ENCODE measurements at regions not wholly inside any gene's neighbourhood (a gene's known extent, or its start where the extent isn't known, plus 50 kb on each side); places are given as distances from the start of the nearest gene placed in this dataset.

DNA sequence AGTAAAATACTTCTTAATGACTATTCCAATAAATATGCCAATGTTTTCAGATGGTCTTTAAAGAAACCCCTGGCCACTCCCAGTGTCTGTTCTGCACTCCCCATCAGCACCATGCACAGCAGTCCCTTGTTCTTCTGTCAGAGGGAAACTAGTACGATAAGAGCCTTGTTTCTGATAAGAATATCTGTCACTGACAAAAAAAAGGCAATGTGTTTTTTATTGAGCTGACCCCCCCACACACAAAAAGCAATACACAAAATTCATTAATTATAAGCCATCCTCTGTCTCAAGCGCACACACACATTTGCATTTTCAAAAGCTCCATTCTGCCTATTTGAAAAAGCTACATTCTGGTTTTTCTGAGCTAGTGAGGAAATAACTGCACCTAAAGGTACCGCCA lies 119.1 kb downstream of the ENC1 start (continued):
- no peak for TF ChIP-seq FOXK2 (IDR thresholded peaks at IDR 0.05)
- TF ChIP-seq, protein P1, sequence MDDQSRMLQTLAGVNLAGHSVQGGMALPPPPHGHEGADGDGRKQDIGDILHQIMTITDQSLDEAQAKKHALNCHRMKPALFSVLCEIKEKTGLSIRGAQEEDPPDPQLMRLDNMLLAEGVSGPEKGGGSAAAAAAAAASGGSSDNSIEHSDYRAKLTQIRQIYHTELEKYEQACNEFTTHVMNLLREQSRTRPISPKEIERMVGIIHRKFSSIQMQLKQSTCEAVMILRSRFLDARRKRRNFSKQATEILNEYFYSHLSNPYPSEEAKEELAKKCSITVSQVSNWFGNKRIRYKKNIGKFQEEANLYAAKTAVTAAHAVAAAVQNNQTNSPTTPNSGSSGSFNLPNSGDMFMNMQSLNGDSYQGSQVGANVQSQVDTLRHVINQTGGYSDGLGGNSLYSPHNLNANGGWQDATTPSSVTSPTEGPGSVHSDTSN (IDR thresholded peaks at IDR 0.05; ENCODE audit: insufficient replicate concordance, low read depth, low read length): no peak
- TF ChIP-seq NBN (IDR thresholded peaks at IDR 0.05): no peak
- TF ChIP-seq TAF1 (IDR thresholded peaks at IDR 0.05; ENCODE audit: borderline replicate concordance, low read depth, low read length): no peak
- TF ChIP-seq, protein P2, sequence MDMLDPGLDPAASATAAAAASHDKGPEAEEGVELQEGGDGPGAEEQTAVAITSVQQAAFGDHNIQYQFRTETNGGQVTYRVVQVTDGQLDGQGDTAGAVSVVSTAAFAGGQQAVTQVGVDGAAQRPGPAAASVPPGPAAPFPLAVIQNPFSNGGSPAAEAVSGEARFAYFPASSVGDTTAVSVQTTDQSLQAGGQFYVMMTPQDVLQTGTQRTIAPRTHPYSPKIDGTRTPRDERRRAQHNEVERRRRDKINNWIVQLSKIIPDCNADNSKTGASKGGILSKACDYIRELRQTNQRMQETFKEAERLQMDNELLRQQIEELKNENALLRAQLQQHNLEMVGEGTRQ (IDR thresholded peaks at IDR 0.05; ENCODE audit: borderline replicate concordance, low read depth, low read length): no peak
- no peak for TF ChIP-seq HDAC2 (IDR thresholded peaks at IDR 0.05)
- TF ChIP-seq BACH1 (IDR thresholded peaks at IDR 0.05; ENCODE audit: borderline replicate concordance): no peak
- TF ChIP-seq, protein P3, sequence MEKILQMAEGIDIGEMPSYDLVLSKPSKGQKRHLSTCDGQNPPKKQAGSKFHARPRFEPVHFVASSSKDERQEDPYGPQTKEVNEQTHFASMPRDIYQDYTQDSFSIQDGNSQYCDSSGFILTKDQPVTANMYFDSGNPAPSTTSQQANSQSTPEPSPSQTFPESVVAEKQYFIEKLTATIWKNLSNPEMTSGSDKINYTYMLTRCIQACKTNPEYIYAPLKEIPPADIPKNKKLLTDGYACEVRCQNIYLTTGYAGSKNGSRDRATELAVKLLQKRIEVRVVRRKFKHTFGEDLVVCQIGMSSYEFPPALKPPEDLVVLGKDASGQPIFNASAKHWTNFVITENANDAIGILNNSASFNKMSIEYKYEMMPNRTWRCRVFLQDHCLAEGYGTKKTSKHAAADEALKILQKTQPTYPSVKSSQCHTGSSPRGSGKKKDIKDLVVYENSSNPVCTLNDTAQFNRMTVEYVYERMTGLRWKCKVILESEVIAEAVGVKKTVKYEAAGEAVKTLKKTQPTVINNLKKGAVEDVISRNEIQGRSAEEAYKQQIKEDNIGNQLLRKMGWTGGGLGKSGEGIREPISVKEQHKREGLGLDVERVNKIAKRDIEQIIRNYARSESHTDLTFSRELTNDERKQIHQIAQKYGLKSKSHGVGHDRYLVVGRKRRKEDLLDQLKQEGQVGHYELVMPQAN (conservative IDR thresholded peaks at IDR 0.05): no peak
- TF ChIP-seq EZH2 (IDR thresholded peaks at IDR 0.05; ENCODE audit: borderline replicate concordance, control insufficient read depth, low read depth, low read length): no peak
- TF ChIP-seq WRNIP1 (IDR thresholded peaks at IDR 0.05; ENCODE audit: borderline replicate concordance, low read depth, low read length): no peak
